Upper lobe of left lung (tissue), 6 donors: ENCODE measurements at regions not wholly inside any gene's neighbourhood (a gene's known extent, or its start where the extent isn't known, plus 50 kb on each side); places are given as distances from the start of the nearest gene placed in this dataset.
"Not testable (repeated sequence)": the region's sequence is repeated elsewhere in the genome, so short reads cannot be mapped to it uniquely, and the experiment has no call there.

Experiments
- ATAC-seq, 2 donors: fragments of 200-7000 bp; cut with Tn5 transposase; one replicate each; pipeline ENCODE4 v1.9.1; 2022; ENCODE audit warnings: mild to moderate bottlenecking in 2 of 2, moderate library complexity in 2 of 2; ENCODE audit not compliant: low FRiP score in 2 of 2
- DNase-seq, 2 donors: peaks; one replicate each; pipeline ENCODE4 v3.0.0-alpha.2; 2019 to 2020
- H3K27ac ChIP-seq, 4 donors: fragments of 200-600 bp; sonication (generic); one replicate each; pipeline ENCODE4 v1.5.1; 2016 to 2019
- H3K27me3 ChIP-seq, 4 donors: fragments of 200-600 bp; sonication (generic); one replicate each; pipeline ENCODE4 v1.5.1; 2017 to 2019
- H3K36me3 ChIP-seq, 4 donors: fragments of 200-600 bp; sonication (generic); one replicate each; pipeline ENCODE4 v1.5.1; 2016 to 2019
- H3K4me1 ChIP-seq, 4 donors: fragments of 200-600 bp; sonication (generic); one replicate each; pipeline ENCODE4 v1.5.1; 2018 to 2019
- H3K4me3 ChIP-seq, 4 donors: fragments of 200-600 bp; sonication (generic); one replicate each; pipeline ENCODE4 v1.5.1; 2017 to 2019; ENCODE audit warnings: mild to moderate bottlenecking in 2 of 4, moderate library complexity in 1 of 4
- H3K9me3 ChIP-seq, 4 donors: fragments of 200-600 bp; sonication (generic); one replicate each; pipeline ENCODE4 v1.5.1; 2018 to 2019
- EP300 ChIP-seq, 4 donors: sonication (generic); formaldehyde crosslinking; IDR thresholded peaks; one replicate each; pipeline ENCODE4 v1.5.1; 2017; ENCODE audit warnings: antibody characterized with exemption in 4 of 4, control low read depth in 2 of 4
- POLR2A ChIP-seq, 4 donors: fragments of 450-650 bp; IDR thresholded peaks; one replicate each; pipeline ENCODE4 v1.5.1; 2016 to 2017; ENCODE audit warnings: antibody characterized with exemption in 4 of 4, mild to moderate bottlenecking in 2 of 4
- POLR2AphosphoS5 ChIP-seq, 2 donors: sonication (generic); formaldehyde crosslinking; IDR thresholded peaks; one replicate each; pipeline ENCODE4 v1.5.1; 2017; ENCODE audit warnings: antibody characterized with exemption in 2 of 2
- WGBS, 2 donors: methylation state at CpG; one replicate each; pipeline ENCODE4 v1.1.5; 2017 to 2018; 5-methylcytosine and 5-hydroxymethylcytosine counted together
- TF ChIP-seq, protein P1 (sequence below), 6 experiments: fragments of 450-650 bp in 4 of 6; fragments of 200-600 bp in 2 of 6; sonication (generic) in 2 of 6; IDR thresholded peaks; one replicate each; pipeline ENCODE4 v1.5.1; 2016 to 2019; ENCODE audit warnings: antibody characterized with exemption in 6 of 6
- donor health status: DM: no; HTN: no; CAD: no; lungs with moderate emphysema.
- donor health status: DM: no; HTN: yes; CAD: no; lungs with severe emphysema.

DNA sequence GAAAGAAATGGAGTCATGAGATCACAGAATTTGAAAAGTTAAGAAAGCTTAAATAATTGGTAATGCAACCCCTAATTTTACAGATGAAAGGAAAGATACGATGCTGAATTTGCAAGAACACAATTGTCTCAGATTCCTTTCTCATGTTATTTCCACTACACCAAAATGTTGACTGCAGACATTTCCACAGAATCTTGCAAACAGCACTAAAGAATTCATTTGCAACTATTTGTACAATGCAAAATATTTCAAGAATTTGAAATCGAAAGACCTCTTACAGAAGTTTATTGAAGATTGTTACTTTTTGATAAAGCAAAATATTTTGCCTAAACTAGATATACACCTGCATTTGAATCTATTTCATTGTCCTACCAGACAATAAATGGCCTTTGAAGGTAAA lies 194.1 kb upstream of the KCNMB2 start:
- Histone ChIP-seq H3K27ac (no peak overlapping the region), H3K4me1 (peaks cover 0 to 3% (median 0%) of the 10 kb centered on the region in 4 donors), H3K4me3 (no peak overlapping the region), H3K9me3 (no peaks in the 10 kb centered on the region), H3K36me3 (no peaks in the 10 kb centered on the region), H3K27me3 (no peaks in the 10 kb centered on the region)
- DNase-seq: no peak
- TF ChIP-seq EP300 (IDR thresholded peaks at IDR 0.05) (no peak), POLR2A (IDR thresholded peaks at IDR 0.05) (no peak), POLR2AphosphoS5 (IDR thresholded peaks at IDR 0.05) (no peak)
- TF ChIP-seq, protein P1, sequence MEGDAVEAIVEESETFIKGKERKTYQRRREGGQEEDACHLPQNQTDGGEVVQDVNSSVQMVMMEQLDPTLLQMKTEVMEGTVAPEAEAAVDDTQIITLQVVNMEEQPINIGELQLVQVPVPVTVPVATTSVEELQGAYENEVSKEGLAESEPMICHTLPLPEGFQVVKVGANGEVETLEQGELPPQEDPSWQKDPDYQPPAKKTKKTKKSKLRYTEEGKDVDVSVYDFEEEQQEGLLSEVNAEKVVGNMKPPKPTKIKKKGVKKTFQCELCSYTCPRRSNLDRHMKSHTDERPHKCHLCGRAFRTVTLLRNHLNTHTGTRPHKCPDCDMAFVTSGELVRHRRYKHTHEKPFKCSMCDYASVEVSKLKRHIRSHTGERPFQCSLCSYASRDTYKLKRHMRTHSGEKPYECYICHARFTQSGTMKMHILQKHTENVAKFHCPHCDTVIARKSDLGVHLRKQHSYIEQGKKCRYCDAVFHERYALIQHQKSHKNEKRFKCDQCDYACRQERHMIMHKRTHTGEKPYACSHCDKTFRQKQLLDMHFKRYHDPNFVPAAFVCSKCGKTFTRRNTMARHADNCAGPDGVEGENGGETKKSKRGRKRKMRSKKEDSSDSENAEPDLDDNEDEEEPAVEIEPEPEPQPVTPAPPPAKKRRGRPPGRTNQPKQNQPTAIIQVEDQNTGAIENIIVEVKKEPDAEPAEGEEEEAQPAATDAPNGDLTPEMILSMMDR (IDR thresholded peaks at IDR 0.05): no peak
- 57% methylated on average over 2 of the region's 2 CpGs for WGBS, 2 donors
- no peak for ATAC-seq

DNA sequence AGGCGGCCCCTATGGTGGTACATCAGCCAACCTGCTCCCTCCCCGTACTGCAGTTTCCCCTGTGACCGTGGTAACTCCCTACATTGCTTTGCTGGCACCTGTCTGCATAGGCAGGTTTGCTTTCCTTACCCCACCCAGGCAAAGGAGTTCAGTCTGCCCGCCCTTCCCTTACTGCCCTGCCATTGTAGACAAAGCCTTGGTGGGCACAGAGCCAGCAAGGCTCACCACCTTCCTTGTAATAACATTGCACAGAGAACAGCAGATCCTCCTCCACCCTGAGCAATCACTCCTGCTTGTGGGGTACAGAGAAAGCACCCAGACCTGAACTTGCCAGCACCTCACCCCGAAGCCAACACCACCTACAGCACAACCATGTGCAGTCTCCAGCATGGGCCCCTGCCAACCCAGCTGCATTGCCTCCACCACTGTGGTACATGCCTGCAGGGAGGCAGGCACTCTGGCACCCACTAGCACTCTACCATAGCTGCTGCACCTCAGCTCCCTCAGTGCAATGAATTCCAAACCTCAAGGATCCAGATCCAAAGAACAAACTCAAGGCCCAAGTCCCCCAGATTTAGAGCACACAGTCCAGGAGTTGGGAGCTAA lies 192.7 kb upstream of the KCNMB2 start:
- Histone ChIP-seq H3K27me3 (no peaks in the 10 kb centered on the region), H3K9me3 (no peaks in the 10 kb centered on the region), H3K36me3 (no peaks in the 10 kb centered on the region), H3K4me3 (no peak overlapping the region), H3K4me1 (peaks cover 0 to 3% (median 0%) of the 10 kb centered on the region in 4 donors), H3K27ac (no peak overlapping the region)
- DNase-seq: peak in 1 of 2 donors; percentile 5
- 90 to 95% methylated on average over 5 of the region's 5 CpGs for WGBS, 2 donors
- TF ChIP-seq POLR2A (IDR thresholded peaks at IDR 0.05) (no peak), POLR2AphosphoS5 (IDR thresholded peaks at IDR 0.05) (no peak), EP300 (IDR thresholded peaks at IDR 0.05) (no peak)
- TF ChIP-seq, protein P1 (IDR thresholded peaks at IDR 0.05): no peak
- ATAC-seq: no peak

DNA sequence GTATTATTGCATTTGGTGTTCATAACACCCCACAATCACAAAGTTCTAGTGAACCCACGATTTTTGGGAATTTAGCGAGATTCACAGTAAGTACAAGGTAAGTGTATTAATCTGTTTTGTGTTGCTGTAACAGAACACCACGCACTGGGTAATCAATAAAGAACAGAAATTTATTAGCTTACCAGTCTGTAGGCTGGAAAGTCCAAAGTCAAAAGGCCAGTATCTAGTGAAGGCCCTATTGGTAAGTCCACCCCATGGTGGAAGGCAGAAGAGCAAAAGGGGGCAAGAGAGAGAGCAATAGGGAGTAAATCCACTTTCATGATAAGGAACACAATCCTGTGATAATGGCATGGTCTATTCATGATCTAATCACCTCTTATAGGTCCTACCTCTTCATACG lies 190.3 kb upstream of the KCNMB2 start:
- 90 to 94% methylated on average over 4 of the region's 4 CpGs for WGBS, 2 donors
- DNase-seq: no peak

DNA sequence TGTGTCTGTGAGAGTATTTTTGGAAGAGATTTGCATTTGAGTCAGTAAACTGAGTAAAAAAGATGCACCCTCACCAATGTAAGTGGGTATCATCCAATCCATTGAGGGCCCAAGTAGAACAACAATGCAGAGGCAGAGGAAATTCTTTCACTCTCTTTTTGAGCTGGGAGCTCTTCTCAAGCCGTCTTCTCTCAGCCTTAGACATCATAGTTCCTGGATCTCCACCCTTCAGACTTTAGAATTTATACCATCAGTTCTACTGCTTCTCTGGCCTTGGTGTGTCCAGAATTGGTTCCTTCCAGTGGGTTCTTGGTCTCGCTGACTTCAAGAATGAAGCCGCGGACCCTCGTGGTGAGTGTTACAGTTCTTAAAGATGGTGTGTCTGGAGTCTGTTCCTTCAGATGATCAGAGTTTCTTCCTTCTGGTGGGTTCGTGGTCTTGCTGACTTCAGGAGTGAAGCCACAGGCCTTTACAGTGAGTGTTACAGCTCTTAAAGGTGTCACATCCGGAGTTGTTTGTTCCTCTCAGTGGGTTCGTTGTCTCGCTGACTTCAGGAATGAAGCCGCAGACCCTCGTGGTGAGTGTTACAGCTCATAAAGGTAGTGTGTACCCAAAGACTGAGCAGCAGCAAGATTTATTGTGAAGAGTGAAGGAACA lies 187.5 kb upstream of the KCNMB2 start:
- not testable (repeated sequence) for H3K36me3 ChIP-seq, H3K4me3 ChIP-seq, H3K4me1 ChIP-seq, ATAC-seq, H3K9me3 ChIP-seq, DNase-seq, H3K27me3 ChIP-seq, H3K27ac ChIP-seq
- WGBS, 2 donors: 90 to 91% methylated on average over 11 of the region's 11 CpGs

More for the DNA sequence above, 190.3 kb upstream of the KCNMB2 start:
- Histone ChIP-seq H3K9me3 (no peaks in the 10 kb centered on the region), H3K4me1 (peaks cover 0 to 3% (median 0%) of the 10 kb centered on the region in 4 donors), H3K4me3 (no peak overlapping the region), H3K27ac (no peak overlapping the region), H3K27me3 (no peaks in the 10 kb centered on the region), H3K36me3 (no peaks in the 10 kb centered on the region)
- ATAC-seq: no peak
- TF ChIP-seq POLR2A (IDR thresholded peaks at IDR 0.05): no peak
- TF ChIP-seq, protein P1 (IDR thresholded peaks at IDR 0.05): no peak

DNA sequence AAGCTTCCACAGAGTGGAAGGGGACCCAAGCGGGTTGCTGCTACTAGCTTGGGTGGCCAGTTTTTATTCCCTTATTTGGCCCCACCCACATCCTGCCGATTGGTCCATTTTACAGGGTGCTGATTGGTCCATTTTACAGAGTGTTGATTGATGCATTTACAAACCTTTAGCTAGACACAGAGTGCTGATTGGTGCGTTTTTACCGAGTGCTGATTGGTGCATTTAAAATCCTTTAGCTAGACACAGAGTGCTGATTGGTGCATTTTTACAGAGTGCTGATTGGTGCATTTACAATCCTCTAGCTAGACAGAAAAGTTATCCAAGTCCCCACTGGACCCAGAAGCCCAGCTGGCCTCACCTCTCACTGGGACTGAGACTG lies 187.0 kb upstream of the KCNMB2 start:
- ATAC-seq, H3K36me3 ChIP-seq, H3K4me3 ChIP-seq, H3K27ac ChIP-seq, H3K27me3 ChIP-seq, H3K9me3 ChIP-seq, H3K4me1 ChIP-seq, DNase-seq: not testable (repeated sequence)
- WGBS, 2 donors: 94 to 98% methylated on average over 4 of the region's 4 CpGs

DNA sequence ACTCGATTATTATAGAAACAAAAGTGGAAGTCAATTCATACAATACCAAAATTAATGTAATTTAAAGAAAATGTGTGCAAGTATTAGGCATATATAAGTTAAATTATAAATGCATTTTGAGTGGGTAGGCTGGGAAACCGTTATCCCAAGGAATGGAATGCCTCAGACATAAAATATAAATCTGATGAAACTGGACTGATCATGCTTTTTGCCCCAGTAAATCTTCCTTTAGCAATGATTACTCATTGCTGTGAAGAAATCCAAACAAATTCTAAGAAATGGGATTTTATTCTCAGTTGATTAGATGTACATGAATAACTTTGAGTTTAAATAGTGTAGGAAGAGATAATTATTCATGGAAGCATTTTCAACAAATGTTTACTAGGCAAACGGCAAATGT lies 185.5 kb upstream of the KCNMB2 start:
- TF ChIP-seq, protein P1 (IDR thresholded peaks at IDR 0.05): no peak
- no peak for TF ChIP-seq EP300 (IDR thresholded peaks at IDR 0.05)
- TF ChIP-seq POLR2A (IDR thresholded peaks at IDR 0.05): no peak
- TF ChIP-seq POLR2AphosphoS5 (IDR thresholded peaks at IDR 0.05): no peak
- WGBS, 2 donors: 78 to 84% methylated on average over 3 of the region's 3 CpGs

More for the DNA sequence above, 185.5 kb upstream of the KCNMB2 start:
- no peak overlapping the region for H3K4me3 ChIP-seq
- H3K27ac ChIP-seq: no peak overlapping the region
- no peaks in the 10 kb centered on the region for H3K27me3 ChIP-seq
- no peak for ATAC-seq
- DNase-seq: no peak
- no peaks in the 10 kb centered on the region for H3K4me1 ChIP-seq
- H3K9me3 ChIP-seq: no peaks in the 10 kb centered on the region
- no peaks in the 10 kb centered on the region for H3K36me3 ChIP-seq
